GM21576 (cell line): ENCODE measurements at regions not wholly inside any gene's neighbourhood (a gene's known extent, or its start where the extent isn't known, plus 50 kb on each side); places are given as distances from the start of the nearest gene placed in this dataset.
"Not testable (repeated sequence)": the region's sequence is repeated elsewhere in the genome, so short reads cannot be mapped to it uniquely, and the experiment has no call there.

ENCODE experiments used
- ATAC-seq: cut with Tn5 transposase; IDR thresholded peaks from one replicate; pipeline ENCODE4 v1.9.1; 2021; ENCODE audit warnings: mild to moderate bottlenecking, moderate library complexity; ENCODE audit not compliant: unreplicated experiment

DNA sequence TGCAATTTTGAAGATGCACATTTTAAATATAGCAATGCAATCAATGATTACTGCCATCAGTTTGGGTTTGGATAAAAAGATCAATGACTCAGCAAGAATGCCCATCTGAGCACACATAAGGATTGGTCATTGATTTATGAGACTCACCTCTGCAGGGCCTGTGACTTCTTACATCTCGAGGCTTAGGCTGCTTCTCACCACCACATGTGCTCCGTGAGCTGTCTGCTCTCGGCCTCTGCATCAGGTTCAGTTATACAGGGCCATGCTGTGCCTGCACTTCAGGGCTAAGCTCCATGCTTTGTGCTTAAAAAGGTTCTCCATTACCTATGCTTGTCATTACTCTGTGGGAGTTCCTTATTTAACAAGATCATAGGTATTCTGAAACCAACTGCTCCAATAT is 887.5 kb downstream of the DIPK2A start:
- no peak for ATAC-seq

DNA sequence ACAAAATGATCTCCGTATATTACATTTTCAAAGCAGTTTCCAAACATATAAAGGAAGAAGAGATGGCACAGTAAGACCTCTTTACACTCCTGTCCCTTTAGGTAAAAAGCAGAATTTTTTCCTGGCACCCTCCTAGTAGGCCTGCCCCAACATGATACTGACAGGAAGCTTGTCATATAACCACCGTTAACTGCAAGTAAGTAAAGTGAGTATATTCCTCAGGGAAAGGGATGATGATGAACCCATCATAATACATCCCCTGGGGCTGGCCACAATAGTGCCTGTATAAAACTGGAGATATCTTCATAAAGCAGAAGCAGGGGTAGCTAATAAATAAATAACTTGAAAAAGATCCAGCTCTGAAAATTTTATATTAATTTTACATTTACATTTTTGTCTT is 893.0 kb downstream of the DIPK2A start:
- ATAC-seq = no peak

DNA sequence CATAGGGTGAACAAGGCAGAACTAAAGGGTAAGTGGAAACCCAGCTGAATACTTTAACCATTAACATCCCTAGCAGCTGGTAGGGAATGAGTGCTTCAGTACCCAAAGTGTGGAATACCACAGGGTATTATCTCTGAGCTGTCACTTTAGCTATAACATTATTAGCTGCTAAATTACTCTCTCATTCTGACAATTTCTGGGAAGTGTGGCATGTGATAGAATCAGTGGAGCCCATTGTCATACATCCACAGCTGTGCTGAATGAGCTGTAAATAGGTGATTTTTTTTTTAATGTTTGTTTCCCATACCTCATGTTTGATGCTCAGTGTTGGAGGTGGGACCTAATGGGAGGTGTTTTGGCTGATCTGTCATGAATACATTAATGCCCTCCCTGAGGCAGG is 894.3 kb downstream of the DIPK2A start:
- ATAC-seq = no peak

DNA sequence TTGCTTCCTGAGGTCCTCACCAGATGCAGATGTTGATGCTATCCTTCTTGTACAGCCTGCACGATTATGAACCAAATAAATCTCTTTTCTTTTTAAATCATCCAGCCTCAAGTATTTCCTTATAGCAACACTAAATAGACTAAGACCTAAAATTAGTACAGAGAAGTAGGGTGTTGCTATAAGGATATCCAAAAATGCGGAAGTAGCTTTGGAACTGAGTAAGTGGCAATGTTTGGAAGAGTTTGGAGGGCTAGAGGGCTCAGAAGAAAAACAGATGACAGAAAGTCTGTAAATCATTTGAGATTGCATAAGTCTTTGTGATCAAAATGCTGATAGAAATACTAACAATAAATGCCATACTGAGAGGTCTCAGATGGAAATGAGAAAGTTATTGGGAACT is 894.9 kb downstream of the DIPK2A start:
- no peak for ATAC-seq

DNA sequence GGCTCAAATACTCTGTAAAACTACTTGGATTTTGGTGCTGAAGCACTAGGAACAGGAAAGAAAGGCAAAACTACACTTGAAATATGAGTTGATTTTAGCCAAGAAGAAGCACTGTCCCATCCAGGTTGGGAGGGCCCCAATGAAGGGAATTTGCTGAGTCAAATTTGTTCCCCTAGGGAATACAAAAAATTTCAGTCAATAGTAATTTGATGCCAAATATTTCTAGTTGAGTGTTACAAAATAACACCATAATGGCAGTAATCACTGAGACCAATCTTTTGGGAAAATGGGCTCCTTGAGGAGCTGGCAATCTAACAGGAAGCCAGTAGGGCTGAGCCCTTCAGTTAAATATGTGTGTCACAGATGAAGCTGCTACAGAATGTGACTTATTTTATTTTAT is 896.9 kb downstream of the DIPK2A start:
- ATAC-seq = no peak

DNA sequence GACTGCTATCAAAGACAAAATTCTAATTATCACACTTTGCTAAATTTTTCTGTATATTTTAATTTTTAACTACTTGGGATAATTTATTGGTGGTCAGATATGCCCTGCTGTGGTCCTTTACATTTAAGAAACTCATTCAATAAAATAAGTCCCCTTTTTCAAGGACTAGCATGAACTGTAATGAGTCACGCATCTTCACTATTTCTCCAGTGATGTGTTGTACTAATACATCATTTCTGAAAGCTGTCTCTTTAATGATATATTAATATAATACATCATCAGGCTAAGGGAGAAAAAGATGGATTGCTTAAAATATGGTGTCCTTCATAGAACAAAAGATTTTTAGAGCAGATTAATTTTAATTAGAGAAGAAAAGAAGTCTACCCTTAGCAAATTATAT is 901.4 kb downstream of the DIPK2A start:
- no peak for ATAC-seq

- no peak for ATAC-seq
These were observed 903.6 kb downstream of the DIPK2A start for GRCh38 chr3:144875211-144875610.

- no peak for ATAC-seq
These were observed 905.7 kb downstream of the DIPK2A start for GRCh38 chr3:144877356-144877755.

GRCh38 chr3:144879701-144880100 is 908.1 kb downstream of the DIPK2A start:
- no peak for ATAC-seq

DNA sequence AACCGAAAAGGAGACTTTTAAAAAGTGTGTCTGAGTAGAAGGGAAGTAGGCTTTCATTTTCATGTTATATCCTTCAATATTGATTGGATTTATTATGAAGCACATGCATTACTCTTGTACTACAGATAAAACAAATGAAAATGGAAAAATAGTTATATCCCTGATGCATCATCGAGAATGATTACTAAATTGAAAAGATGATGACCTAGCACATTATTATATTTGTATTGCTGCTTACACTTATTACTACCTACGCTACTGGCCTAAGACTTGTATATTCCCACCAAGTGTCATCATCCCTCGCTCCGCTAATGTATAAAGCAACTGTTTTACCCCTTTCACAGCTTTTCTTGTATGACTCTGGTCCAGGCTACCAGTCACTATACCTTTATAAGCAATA is 922.4 kb downstream of the DIPK2A start:
- no peak for ATAC-seq

DNA sequence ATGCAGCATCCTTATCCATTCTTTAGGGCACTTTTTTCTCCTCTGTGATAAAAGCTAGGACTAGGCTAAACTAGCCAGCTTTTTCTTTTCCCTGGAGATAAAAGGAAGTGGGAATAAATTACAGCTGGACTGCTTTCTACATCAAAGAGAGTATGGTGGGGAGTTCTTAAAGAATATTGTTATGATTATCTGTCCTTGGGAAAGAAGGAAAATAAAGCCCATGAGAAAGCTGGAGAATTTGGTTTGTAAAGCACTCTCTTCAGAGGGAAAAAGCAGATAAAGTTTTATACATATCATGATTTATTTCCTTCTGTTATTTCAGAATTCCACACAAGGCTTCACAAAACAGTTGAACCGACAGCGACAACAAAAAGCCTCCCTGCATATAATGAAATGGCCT is 923.0 kb downstream of the DIPK2A start:
- ATAC-seq = no peak

GRCh38 chr3:144900366-144900765 is 928.7 kb downstream of the DIPK2A start:
- ATAC-seq = no peak

DNA sequence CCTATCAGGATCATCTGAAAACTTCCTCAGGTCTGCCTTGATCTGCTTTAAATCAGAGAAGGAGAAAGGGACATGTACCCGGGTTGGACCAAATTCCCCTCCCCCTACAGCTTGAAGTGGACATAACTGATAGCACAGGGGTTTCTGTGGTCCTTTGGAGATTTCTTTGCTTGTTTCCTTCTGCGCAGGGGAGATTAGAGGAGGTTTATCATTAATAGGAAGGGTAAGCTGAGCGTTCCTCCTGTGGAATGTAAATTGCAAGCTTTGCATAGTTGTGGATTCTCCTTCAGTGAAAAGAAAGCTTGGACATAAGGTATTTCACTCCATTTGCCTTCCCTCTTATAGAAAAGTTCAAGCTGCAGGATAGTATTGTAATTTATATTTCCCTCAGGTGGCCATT is 936.0 kb downstream of the DIPK2A start:
- not testable (repeated sequence) for ATAC-seq

DNA sequence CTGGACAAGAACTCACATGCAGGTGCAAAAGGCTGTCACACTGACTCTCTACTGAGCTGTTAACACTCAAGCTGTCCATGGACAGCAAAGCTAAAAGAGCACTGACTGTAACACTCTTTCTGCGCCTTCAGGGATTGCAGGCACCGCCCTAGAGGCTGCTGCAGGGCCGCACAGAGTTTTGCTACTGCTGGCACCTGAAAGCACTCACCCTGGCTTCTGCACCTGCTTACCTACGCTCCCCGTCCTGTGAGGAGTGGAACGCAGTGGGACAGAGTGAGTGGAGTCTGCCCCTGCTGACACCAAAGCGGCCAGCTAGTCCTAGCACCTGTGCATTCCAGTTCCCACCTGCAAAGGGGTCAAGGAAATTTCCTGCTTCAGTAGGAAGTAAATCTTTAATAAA is 941.3 kb downstream of the DIPK2A start:
- no peak for ATAC-seq

GRCh38 chr3:144915202-144915601 is 943.6 kb downstream of the DIPK2A start:
- no peak for ATAC-seq

DNA sequence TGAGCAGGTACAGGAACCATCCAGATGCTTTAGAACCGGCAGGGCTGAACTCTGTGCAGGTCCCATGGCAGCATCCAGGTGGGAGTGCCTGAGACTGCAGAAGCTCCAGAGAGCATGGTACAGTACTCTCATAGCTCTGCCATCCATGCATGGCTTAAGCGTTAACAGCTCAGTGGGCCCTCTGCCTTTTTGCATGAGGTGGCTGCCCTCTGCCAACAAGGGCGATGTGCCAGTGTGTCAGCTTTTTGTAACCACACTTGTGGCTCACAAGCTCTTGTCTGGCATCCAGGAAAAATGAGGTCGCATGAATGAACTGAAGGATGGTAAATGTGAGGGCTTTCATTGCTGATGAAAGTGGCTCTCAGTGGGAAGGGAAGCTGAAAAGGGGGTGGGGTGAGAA is 950.1 kb downstream of the DIPK2A start:
- ATAC-seq = no peak

DNA sequence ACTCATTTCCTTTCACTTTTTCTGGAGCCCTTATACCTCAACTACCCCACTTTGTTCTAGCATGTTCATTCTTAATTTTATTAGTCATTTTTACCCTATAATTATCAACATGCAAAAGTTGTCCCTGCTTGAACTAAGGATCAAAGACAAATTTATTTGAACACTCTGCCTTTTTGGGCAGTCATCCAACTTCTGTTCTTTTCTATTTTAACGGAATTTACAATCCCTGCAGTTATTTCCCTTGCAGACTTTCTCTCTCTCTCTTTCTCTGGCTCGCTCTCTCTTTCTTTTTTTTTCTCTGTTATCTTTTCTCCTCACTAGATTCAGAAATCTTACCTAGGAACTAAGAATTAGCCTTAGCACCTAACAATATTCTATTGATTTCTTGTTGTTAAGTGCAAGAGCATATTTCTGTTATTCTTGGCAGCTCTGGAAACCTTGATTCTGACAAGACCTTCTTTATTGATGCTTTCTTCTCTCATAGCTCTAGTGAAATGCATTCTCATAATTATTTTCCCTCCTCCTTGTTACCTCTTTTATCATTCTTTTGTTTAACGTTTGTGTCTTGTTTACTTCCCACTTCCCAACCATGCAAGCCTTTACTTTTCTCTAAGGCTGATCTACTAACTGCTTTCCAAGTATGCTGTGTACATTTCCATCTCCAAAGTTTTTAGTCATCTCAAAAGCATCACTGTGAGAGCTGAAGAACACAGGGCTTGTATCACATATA is 951.6 kb downstream of the DIPK2A start:
- no peak for ATAC-seq

DNA sequence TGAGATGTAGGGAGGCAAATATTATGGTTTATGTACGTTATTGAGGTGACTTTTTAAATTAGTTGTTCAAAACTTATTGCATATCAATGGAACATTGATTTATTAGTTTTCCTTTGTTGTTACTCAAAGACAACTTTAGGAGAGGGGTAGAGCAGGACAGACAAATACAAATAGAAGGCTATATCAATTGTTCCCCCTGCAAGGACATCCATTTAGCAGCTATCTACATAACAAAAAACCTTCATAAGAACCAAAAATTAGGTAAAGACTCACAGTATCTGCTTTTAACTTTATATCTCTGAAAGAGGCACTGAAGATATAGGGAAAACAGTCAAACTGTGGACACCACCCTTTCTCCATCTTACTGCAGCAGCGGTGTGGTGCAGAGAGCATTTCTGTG is 958.8 kb downstream of the DIPK2A start:
- no peak for ATAC-seq

DNA sequence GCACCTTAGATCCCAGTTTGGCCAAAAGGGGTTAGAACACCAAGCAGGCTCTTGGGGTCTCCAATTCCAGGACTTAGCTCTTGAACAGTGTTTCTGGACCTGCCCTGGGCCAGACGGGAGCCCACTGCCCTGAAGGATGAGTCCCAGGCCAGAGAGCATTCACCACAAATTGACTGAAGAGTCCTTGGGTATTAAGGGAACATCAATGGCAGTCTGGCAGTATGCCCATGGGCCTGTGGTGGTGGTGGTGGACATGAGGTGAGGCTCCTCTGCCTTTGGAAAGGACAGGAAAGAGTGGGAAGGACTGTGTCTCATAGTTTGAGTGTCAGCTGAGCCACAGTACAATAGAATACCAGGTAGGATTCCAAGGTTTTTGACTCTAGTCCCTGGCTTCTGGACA is 960.0 kb downstream of the DIPK2A start:
- ATAC-seq = no peak

DNA sequence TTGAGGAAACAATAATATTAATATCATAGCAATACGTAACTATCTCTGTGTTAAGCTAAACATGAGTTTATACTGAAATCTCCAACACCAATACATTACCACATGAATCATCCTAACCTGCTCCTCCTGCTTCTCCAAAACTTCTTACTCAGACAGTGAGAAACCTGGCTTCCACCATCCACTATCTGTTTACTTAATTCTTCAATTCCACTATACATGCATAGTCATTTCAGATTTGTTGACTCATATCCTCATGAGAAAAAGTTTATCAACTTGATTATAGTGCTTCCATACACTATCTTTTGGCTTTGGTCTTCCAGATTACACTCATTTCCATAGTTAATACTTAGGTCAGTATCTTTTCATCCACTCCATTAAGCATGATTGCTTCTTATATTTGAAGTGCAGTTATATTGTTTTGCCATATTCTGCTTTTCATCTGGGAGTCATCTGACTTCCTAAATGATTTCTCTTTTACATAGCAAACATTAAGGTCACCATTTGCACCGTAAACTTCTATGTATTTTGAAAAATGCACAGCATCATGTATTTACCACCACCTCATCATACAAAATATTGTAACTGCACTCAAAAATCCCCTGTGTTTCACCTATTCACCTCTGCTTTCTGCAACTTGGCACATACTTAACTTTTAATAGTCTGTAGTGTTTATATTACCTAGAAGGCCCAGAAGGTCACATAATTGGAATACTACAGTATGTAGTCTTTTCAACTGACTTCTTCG is 970.6 kb downstream of the DIPK2A start:
- no peak for ATAC-seq

GRCh38 chr3:144942838-144943197 is 971.2 kb downstream of the DIPK2A start:
- no peak for ATAC-seq

DNA sequence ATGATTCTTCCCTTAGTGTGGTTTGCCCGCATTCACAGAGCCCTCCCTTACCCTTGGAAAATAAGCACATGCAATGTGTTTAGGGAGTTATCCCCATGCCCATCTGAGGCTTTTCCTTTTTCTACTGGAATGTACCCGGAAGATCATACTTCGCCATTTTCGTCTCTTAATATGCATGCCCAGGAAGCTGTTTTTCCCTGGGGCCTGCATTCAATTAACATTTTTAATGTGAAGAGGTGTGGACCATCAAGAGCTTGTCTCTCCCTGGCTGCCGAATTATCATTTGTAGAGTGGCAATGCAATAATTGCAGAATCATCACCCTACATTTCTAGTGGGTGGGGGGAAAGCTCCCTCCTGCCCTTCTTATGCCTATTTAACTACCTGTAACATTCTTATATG is 976.3 kb downstream of the DIPK2A start:
- no peak for ATAC-seq

- no peak for ATAC-seq
These were observed 977.1 kb downstream of the DIPK2A start for GRCh38 chr3:144948711-144949110.
